ENCODE measurements at regions not wholly inside any gene's neighbourhood (a gene's known extent, or its start where the extent isn't known, plus 50 kb on each side); places are given as distances from the start of the nearest gene placed in this dataset.
"Not testable (repeated sequence)": the region's sequence is repeated elsewhere in the genome, so short reads cannot be mapped to it uniquely, and the experiment has no call there.

DNA sequence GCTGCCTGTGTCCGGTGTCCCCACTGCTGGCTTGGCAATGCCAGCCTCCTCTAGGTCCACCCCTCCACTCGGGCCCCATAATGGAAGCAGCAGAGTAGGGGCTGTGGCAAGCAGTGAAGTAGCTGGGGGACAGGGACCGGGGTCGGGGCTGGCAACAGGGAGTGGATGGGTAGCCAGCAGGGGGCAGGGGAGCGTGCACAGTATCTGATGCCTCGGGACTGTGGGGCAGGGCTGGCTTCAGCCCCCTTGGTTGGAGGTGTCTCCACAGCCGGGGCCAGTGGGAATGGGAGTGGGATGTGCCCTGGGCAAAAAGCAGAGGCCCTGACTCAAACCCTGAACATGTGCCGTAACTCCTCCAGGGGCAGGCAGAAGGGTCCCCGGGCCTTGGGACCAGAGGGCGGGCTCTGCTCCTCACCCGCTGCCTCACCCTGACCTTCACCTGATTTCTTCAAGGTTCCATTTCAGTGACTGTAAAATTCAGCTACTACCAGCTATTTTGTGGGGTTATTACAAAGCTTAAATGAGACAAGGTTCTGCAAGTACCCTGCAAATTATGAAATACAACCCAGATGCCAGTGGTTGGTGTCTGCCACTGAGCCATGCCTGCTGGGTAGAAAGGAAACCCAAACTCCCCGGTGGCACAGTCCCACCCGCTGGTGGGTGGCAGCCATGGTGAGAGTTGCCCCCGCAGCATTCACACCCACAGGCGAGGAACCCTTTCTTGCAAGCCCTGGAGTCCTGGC, 121.4 kb downstream of the LRRC37A3 start:
- TF ChIP-seq ZNF70, ZNF8, ZFP30 (CRISPR knock-in tag; IDR thresholded peaks at IDR 0.05): not testable (repeated sequence)
- TF ChIP-seq, protein P1, sequence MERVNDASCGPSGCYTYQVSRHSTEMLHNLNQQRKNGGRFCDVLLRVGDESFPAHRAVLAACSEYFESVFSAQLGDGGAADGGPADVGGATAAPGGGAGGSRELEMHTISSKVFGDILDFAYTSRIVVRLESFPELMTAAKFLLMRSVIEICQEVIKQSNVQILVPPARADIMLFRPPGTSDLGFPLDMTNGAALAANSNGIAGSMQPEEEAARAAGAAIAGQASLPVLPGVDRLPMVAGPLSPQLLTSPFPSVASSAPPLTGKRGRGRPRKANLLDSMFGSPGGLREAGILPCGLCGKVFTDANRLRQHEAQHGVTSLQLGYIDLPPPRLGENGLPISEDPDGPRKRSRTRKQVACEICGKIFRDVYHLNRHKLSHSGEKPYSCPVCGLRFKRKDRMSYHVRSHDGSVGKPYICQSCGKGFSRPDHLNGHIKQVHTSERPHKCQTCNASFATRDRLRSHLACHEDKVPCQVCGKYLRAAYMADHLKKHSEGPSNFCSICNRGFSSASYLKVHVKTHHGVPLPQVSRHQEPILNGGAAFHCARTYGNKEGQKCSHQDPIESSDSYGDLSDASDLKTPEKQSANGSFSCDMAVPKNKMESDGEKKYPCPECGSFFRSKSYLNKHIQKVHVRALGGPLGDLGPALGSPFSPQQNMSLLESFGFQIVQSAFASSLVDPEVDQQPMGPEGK (CRISPR knock-in tag; IDR thresholded peaks at IDR 0.05; ENCODE audit: borderline replicate concordance) = not testable (repeated sequence)
- TF ChIP-seq, protein P2, sequence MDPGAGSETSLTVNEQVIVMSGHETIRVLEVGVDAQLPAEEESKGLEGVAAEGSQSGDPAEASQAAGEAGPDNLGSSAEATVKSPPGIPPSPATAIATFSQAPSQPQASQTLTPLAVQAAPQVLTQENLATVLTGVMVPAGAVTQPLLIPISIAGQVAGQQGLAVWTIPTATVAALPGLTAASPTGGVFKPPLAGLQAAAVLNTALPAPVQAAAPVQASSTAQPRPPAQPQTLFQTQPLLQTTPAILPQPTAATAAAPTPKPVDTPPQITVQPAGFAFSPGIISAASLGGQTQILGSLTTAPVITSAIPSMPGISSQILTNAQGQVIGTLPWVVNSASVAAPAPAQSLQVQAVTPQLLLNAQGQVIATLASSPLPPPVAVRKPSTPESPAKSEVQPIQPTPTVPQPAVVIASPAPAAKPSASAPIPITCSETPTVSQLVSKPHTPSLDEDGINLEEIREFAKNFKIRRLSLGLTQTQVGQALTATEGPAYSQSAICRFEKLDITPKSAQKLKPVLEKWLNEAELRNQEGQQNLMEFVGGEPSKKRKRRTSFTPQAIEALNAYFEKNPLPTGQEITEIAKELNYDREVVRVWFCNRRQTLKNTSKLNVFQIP (CRISPR knock-in tag; IDR thresholded peaks at IDR 0.05; ENCODE audit: borderline replicate concordance, low read depth) = not testable (repeated sequence)

All from SK-N-SH treated with all-trans-retinoic acid at 6 μM for 48 hours (cell line).